K562 (cell line): ENCODE measurements at regions not wholly inside any gene's neighbourhood (a gene's known extent, or its start where the extent isn't known, plus 50 kb on each side); places are given as distances from the start of the nearest gene placed in this dataset.

Experiments used
- ATAC-seq: fragments of 200-7000 bp; cut with Tn5 transposase; 3 replicates; pipeline ENCODE4 v1.9.1; 2020; ENCODE audit warnings: moderate library complexity
- BruUV-seq: library from RNA; stranded (reverse); fragments of 400-500 nt; replicated peaks from 2 replicates; lab custom pipeline; 2021; lab: Mats Ljungman, UMichigan
- CTCF ChIA-PET: fragments of 300-600 bp; formaldehyde crosslinking; extraction: SDS; loops from one replicate; lab custom pipeline; 2021; ENCODE audit warnings: low intra/inter-chr PET ratio; lab: Yijun Ruan, JAX
- POLR2A ChIA-PET: fragments of 300-600, 350-650 bp; sonication (Branson Sonifier 250); formaldehyde crosslinking; extraction: SDS; loops from one replicate; lab custom pipeline; 2021; ENCODE audit warnings: antibody characterized with exemption, inconsistent platforms; lab: Yijun Ruan, JAX
- DNase-seq, 4 experiments: peaks; one replicate each; pipeline versions ENCODE4 v3.0.0 to v3.0.0-alpha.2; 2011 to 2018; ENCODE audit warnings: low spot score in 3 of 4, mixed read lengths in 3 of 4; ENCODE audit errors: extremely low read depth in 1 of 4
- FAIRE-seq: peaks from 2 replicates; lab custom pipeline; 2011; peaks lifted over from hg19 to GRCh38; lab: Jason Lieb, UNC
- H2AFZ ChIP-seq: 2 replicates; pipeline ENCODE4 v1.6.0; 2011; ENCODE audit warnings: low read depth, low read length, control low read depth, inconsistent platforms
- H3K27ac ChIP-seq: fragments of 200-600 bp; 3 replicates; pipeline ENCODE4 v1.8.0; 2011; ENCODE audit warnings: low read depth, mild to moderate bottlenecking, control low read depth, inconsistent platforms, low read length, moderate library complexity, mixed read lengths; ENCODE audit errors: extremely low read depth
- H3K27me3 ChIP-seq, 2 experiments: fragments of 300-600 bp in 1 of 2; 2 replicates in 1 of 2; 3 replicates in 1 of 2; pipeline versions ENCODE4 v1.6.0 to v1.8.0; 2011; ENCODE audit warnings: inconsistent platforms in 2 of 2, low read length in 2 of 2, mild to moderate bottlenecking in 1 of 2, mixed read lengths in 1 of 2, moderate library complexity in 1 of 2; ENCODE audit not compliant: control insufficient read depth in 2 of 2, insufficient read depth in 2 of 2
- H3K36me3 ChIP-seq: fragments of 300-600 bp; 3 replicates; pipeline ENCODE4 v1.8.0; 2011; ENCODE audit warnings: mild to moderate bottlenecking, low read length, inconsistent platforms; ENCODE audit not compliant: control insufficient read depth, insufficient read depth
- H3K4me1 ChIP-seq, 2 experiments: fragments of 200-600 bp in 1 of 2; replicated peaks in 1 of 2; 2 replicates in 1 of 2; 3 replicates in 1 of 2; pipeline versions ENCODE4 v1.5.1 to v1.8.0; 2011; ENCODE audit warnings: inconsistent platforms in 2 of 2, low read length in 2 of 2, mild to moderate bottlenecking in 1 of 2, mixed read lengths in 1 of 2, moderate library complexity in 1 of 2; ENCODE audit not compliant: control insufficient read depth in 2 of 2, insufficient read depth in 2 of 2
- H3K4me2 ChIP-seq: 2 replicates; pipeline ENCODE4 v1.6.1; 2011; ENCODE audit warnings: low read length, control low read depth, inconsistent platforms, mixed read lengths; ENCODE audit not compliant: insufficient read depth
- H3K4me3 ChIP-seq: fragments of 200-600 bp; sonication (generic), shearing (Covaris generic); 2 replicates; pipeline ENCODE4 v1.5.1; 2016; ENCODE audit warnings: control low read depth, inconsistent platforms
- H3K79me2 ChIP-seq: fragments of 200-600 bp; 3 replicates; pipeline ENCODE4 v1.8.0; 2011; ENCODE audit warnings: low read length, inconsistent platforms; ENCODE audit not compliant: control insufficient read depth, insufficient read depth
- H3K9ac ChIP-seq, 2 experiments: 2 replicates each; pipeline versions ENCODE4 v1.6.0 to v1.6.1; 2011; ENCODE audit warnings: low read depth in 2 of 2, low read length in 2 of 2, control low read depth in 1 of 2, inconsistent platforms in 1 of 2, mild to moderate bottlenecking in 1 of 2, mixed read lengths in 1 of 2; ENCODE audit not compliant: insufficient read depth in 1 of 2
- H3K9me1 ChIP-seq: one replicate; pipeline ENCODE4 v1.6.0; 2011; ENCODE audit warnings: inconsistent platforms, mild to moderate bottlenecking, low read length, moderate library complexity; ENCODE audit not compliant: control insufficient read depth, insufficient read depth
- H3K9me3 ChIP-seq: replicated peaks from 2 replicates; pipeline ENCODE4 v1.5.1; 2011; ENCODE audit warnings: low read depth, low read length, inconsistent platforms; ENCODE audit not compliant: control insufficient read depth, insufficient read depth
- H4K20me1 ChIP-seq: replicated peaks from 2 replicates; pipeline ENCODE4 v1.6.1; 2011; ENCODE audit warnings: low read length, inconsistent platforms, mixed read lengths; ENCODE audit not compliant: control insufficient read depth, insufficient read depth
- HDGF ChIP-seq: fragments of 450-650 bp; IDR thresholded peaks from 2 replicates; pipeline ENCODE4 v1.6.1; 2016
- MAZ ChIP-seq, 2 experiments: fragments of 450-650 bp in 1 of 2; sonication (generic) in 1 of 2; formaldehyde crosslinking; IDR thresholded peaks in 1 of 2; conservative IDR thresholded peaks in 1 of 2; 2 replicates each; pipeline versions ENCODE4 v1.4.0 to v1.5.0; 2020; ENCODE audit warnings: mild to moderate bottlenecking in 1 of 2, missing genetic modification reagents in 1 of 2
- PTRF ChIP-seq: fragments of 450-650 bp; IDR thresholded peaks from 2 replicates; pipeline ENCODE4 v1.6.1; 2016; ENCODE audit warnings: mild to moderate bottlenecking, missing genetic modification characterization, missing compliant biosample characterization
- RFX5 ChIP-seq: IDR thresholded peaks from 2 replicates; pipeline ENCODE4 v1.6.1; 2011; ENCODE audit warnings: low read depth, mild to moderate bottlenecking, improper control_type of control experiment, low read length
- RHOXF2B ChIP-seq: fragments of 250-450 bp; sonication (Bioruptor Pico); conservative IDR thresholded peaks from 2 replicates; pipeline ENCODE4 v1.5.1; 2021
- SIN3B ChIP-seq: fragments of 450-650 bp; IDR thresholded peaks from 2 replicates; pipeline ENCODE4 v1.6.1; 2017; ENCODE audit warnings: low read depth, mild to moderate bottlenecking, moderate library complexity
- TCF7 ChIP-seq: sonication (generic); IDR thresholded peaks from 2 replicates; pipeline ENCODE4 v1.6.1; 2016; ENCODE audit warnings: antibody characterized with exemption, borderline replicate concordance
- THRAP3 ChIP-seq: fragments of 450-650 bp; IDR thresholded peaks from 2 replicates; pipeline ENCODE4 v1.6.1; 2016; ENCODE audit warnings: mild to moderate bottlenecking, inconsistent platforms, borderline replicate concordance
- YBX1 ChIP-seq: fragments of 450-650 bp; IDR thresholded peaks from 2 replicates; pipeline ENCODE4 v1.7.1; 2016; ENCODE audit warnings: mild to moderate bottlenecking
- ZNF584 ChIP-seq: fragments of 200-800 bp; sonication (Bioruptor generic); IDR thresholded peaks from 2 replicates; pipeline ENCODE4 v1.6.1; 2016; ENCODE audit warnings: low read depth, mild to moderate bottlenecking, missing genetic modification characterization, missing compliant biosample characterization
- ZNF717 ChIP-seq: fragments of 250-450 bp; sonication (Bioruptor Pico); IDR thresholded peaks from 2 replicates; pipeline ENCODE4 v1.5.0; 2021
- WGBS: fragments of 100-300 bp; shearing (Covaris generic); methylation state at CpG from one replicate; pipeline ENCODE4 v1.1.6; 2016; ENCODE audit warnings: low coverage, mixed read lengths; ENCODE audit not compliant: insufficient coverage; ENCODE audit errors: missing lambda C conversion rate; 5-methylcytosine and 5-hydroxymethylcytosine counted together
- in situ Hi-C: fragments of 300-500 bp; cut with MboI; formaldehyde crosslinking; loops from 4 replicates; pipeline ENCODE4 v1.15.0; 2018; ENCODE audit warnings: inconsistent platforms, mixed read lengths
- intact Hi-C: fragments of 100-400 bp; cut with micrococcal nuclease; formaldehyde crosslinking; loops from 2 replicates; pipeline ENCODE4 v1.14.2; 2022
- TF ChIP-seq, protein P1 (sequence below): fragments of 450-650 bp; IDR thresholded peaks from 2 replicates; pipeline ENCODE4 v1.6.1; 2017; ENCODE audit warnings: mild to moderate bottlenecking, moderate library complexity
- TF ChIP-seq, protein P2 (sequence below): fragments of 200-600 bp; sonication (generic); IDR thresholded peaks from one replicate; pipeline ENCODE4 v1.6.1; 2012; ENCODE audit warnings: mild to moderate bottlenecking, low read depth, low read length, inconsistent platforms

DNA sequence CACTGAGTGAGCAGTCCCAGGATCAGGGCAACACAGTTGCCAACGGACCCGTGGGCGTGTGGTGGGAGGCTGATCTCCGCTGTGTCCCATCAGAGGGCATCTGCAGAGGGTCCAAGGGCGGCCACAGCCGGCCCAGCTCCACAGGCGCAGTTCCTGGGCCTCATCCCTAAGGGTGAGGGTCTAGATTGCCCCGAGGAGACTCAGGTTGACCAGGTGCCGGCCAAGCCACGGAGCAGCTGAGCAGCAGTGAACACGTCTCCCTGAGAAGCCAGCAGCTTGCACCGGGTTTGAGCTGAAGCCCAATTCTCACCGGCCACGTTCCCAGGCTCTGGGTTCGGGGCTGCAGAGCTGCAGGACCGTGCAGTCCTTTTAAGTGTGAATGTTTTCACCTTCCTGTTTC is 58.8 kb upstream of the ADGRA1 start:
- no peaks in the 10 kb centered on the region for H3K9me1 ChIP-seq
- H3K36me3 ChIP-seq, result no peaks in the 10 kb centered on the region
- H3K79me2 ChIP-seq, result no peaks in the 10 kb centered on the region
- no peak overlapping the region for H3K27ac ChIP-seq
- no peaks in the 10 kb centered on the region for H4K20me1 ChIP-seq
- ChIA-PET CTCF (no interaction called here), POLR2A (interaction anchor here (0.6 kb wide), 2 partner anchors 12 to 62 kb away, joined by 3 to 4 read pairs; no protein-coding TSS in a partner anchor)
- H3K4me2 ChIP-seq, result no peak overlapping the region
- WGBS, result 0% methylated on average over 7 of the region's 16 CpGs
- H2AFZ ChIP-seq, result no peak overlapping the region
- in situ Hi-C loops (no loop called here), intact Hi-C loops (no loop called here)
- H3K27me3 ChIP-seq, result peaks cover 4 to 75% of the 10 kb centered on the region in 2 experiments; a peak in 3 of 5 replicates
- H3K9me3 ChIP-seq, result no peaks in the 10 kb centered on the region
- H3K4me1 ChIP-seq, result no peaks in the 10 kb centered on the region; a peak in 1 of 5 replicates
- ATAC-seq (no peak), FAIRE-seq (no peak), DNase-seq (no peak)
- no peak overlapping the region for H3K9ac ChIP-seq
- BruUV-seq, result no TSS peak
- no peak overlapping the region for H3K4me3 ChIP-seq
- TF ChIP-seq RFX5 (no peak), MAZ (CRISPR knock-in tag; conservative IDR thresholded peaks at IDR 0.05 in 1 of 2, IDR thresholded peaks at IDR 0.05 in 1 of 2) (no peak), PTRF (tag) (no peak), RHOXF2B (CRISPR knock-in tag) (no peak), YBX1 (no peak), ZNF717 (no peak), ZNF584 (CRISPR knock-in tag) (no peak), HDGF (no peak), SIN3B (no peak), THRAP3 (no peak), TCF7 (no peak)
- TF ChIP-seq, protein P1, sequence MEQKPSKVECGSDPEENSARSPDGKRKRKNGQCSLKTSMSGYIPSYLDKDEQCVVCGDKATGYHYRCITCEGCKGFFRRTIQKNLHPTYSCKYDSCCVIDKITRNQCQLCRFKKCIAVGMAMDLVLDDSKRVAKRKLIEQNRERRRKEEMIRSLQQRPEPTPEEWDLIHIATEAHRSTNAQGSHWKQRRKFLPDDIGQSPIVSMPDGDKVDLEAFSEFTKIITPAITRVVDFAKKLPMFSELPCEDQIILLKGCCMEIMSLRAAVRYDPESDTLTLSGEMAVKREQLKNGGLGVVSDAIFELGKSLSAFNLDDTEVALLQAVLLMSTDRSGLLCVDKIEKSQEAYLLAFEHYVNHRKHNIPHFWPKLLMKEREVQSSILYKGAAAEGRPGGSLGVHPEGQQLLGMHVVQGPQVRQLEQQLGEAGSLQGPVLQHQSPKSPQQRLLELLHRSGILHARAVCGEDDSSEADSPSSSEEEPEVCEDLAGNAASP, result no peak
- TF ChIP-seq, protein P2, sequence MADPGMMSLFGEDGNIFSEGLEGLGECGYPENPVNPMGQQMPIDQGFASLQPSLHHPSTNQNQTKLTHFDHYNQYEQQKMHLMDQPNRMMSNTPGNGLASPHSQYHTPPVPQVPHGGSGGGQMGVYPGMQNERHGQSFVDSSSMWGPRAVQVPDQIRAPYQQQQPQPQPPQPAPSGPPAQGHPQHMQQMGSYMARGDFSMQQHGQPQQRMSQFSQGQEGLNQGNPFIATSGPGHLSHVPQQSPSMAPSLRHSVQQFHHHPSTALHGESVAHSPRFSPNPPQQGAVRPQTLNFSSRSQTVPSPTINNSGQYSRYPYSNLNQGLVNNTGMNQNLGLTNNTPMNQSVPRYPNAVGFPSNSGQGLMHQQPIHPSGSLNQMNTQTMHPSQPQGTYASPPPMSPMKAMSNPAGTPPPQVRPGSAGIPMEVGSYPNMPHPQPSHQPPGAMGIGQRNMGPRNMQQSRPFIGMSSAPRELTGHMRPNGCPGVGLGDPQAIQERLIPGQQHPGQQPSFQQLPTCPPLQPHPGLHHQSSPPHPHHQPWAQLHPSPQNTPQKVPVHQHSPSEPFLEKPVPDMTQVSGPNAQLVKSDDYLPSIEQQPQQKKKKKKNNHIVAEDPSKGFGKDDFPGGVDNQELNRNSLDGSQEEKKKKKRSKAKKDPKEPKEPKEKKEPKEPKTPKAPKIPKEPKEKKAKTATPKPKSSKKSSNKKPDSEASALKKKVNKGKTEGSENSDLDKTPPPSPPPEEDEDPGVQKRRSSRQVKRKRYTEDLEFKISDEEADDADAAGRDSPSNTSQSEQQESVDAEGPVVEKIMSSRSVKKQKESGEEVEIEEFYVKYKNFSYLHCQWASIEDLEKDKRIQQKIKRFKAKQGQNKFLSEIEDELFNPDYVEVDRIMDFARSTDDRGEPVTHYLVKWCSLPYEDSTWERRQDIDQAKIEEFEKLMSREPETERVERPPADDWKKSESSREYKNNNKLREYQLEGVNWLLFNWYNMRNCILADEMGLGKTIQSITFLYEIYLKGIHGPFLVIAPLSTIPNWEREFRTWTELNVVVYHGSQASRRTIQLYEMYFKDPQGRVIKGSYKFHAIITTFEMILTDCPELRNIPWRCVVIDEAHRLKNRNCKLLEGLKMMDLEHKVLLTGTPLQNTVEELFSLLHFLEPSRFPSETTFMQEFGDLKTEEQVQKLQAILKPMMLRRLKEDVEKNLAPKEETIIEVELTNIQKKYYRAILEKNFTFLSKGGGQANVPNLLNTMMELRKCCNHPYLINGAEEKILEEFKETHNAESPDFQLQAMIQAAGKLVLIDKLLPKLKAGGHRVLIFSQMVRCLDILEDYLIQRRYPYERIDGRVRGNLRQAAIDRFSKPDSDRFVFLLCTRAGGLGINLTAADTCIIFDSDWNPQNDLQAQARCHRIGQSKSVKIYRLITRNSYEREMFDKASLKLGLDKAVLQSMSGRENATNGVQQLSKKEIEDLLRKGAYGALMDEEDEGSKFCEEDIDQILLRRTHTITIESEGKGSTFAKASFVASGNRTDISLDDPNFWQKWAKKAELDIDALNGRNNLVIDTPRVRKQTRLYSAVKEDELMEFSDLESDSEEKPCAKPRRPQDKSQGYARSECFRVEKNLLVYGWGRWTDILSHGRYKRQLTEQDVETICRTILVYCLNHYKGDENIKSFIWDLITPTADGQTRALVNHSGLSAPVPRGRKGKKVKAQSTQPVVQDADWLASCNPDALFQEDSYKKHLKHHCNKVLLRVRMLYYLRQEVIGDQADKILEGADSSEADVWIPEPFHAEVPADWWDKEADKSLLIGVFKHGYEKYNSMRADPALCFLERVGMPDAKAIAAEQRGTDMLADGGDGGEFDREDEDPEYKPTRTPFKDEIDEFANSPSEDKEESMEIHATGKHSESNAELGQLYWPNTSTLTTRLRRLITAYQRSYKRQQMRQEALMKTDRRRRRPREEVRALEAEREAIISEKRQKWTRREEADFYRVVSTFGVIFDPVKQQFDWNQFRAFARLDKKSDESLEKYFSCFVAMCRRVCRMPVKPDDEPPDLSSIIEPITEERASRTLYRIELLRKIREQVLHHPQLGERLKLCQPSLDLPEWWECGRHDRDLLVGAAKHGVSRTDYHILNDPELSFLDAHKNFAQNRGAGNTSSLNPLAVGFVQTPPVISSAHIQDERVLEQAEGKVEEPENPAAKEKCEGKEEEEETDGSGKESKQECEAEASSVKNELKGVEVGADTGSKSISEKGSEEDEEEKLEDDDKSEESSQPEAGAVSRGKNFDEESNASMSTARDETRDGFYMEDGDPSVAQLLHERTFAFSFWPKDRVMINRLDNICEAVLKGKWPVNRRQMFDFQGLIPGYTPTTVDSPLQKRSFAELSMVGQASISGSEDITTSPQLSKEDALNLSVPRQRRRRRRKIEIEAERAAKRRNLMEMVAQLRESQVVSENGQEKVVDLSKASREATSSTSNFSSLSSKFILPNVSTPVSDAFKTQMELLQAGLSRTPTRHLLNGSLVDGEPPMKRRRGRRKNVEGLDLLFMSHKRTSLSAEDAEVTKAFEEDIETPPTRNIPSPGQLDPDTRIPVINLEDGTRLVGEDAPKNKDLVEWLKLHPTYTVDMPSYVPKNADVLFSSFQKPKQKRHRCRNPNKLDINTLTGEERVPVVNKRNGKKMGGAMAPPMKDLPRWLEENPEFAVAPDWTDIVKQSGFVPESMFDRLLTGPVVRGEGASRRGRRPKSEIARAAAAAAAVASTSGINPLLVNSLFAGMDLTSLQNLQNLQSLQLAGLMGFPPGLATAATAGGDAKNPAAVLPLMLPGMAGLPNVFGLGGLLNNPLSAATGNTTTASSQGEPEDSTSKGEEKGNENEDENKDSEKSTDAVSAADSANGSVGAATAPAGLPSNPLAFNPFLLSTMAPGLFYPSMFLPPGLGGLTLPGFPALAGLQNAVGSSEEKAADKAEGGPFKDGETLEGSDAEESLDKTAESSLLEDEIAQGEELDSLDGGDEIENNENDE, result no peak
